A549 (cell line): ENCODE measurements at regions not wholly inside any gene's neighbourhood (a gene's known extent, or its start where the extent isn't known, plus 50 kb on each side); places are given as distances from the start of the nearest gene placed in this dataset.

Experiments used
- ATAC-seq, 2 experiments: fragments of 200-7000 bp in 1 of 2; fragments of >200 bp in 1 of 2; cut with Nextera tagmentation in 1 of 2; cut with Tn5 transposase in 1 of 2; 3 replicates each; pipeline versions ENCODE4 v1.8.0 to v1.9.1; 2018 to 2020; ENCODE audit warnings: mild to moderate bottlenecking in 1 of 2, moderate library complexity in 1 of 2
- CTCF ChIA-PET: fragments of 300-600 bp; sonication (Branson Sonifier 250); formaldehyde crosslinking; extraction: SDS; loops from one replicate; lab custom pipeline; 2021; ENCODE audit warnings: antibody characterized with exemption, inconsistent platforms; lab: Yijun Ruan, JAX
- POLR2A ChIA-PET: fragments of 350-600 bp; formaldehyde crosslinking; extraction: SDS; loops from one replicate; lab custom pipeline; 2021; ENCODE audit warnings: antibody characterized with exemption, inconsistent platforms; lab: Yijun Ruan, JAX
- DNase-seq, 2 experiments: peaks; one replicate each; pipeline versions ENCODE4 v3.0.0 to v3.0.0-alpha.2; 2011 to 2016; ENCODE audit warnings: low read depth in 1 of 2, low spot score in 1 of 2
- FAIRE-seq: peaks from 2 replicates; lab custom pipeline; 2011; peaks lifted over from hg19 to GRCh38; lab: Jason Lieb, UNC
- H3K27ac ChIP-seq, 2 experiments: fragments of >200 bp; sonication (Bioruptor Twin); formaldehyde crosslinking; 3 replicates each; pipeline ENCODE4 v1.5.1; 2016 to 2017
- H3K4me1 ChIP-seq: fragments of >200 bp; sonication (Bioruptor Twin); formaldehyde crosslinking; 3 replicates; pipeline ENCODE4 v1.6.1; 2016
- H3K4me2 ChIP-seq: fragments of >200 bp; sonication (Bioruptor Twin); formaldehyde crosslinking; 3 replicates; pipeline ENCODE4 v1.6.1; 2016
- H3K4me3 ChIP-seq: fragments of >200 bp; sonication (Bioruptor Twin); formaldehyde crosslinking; 3 replicates; pipeline ENCODE4 v1.5.1; 2016
- H3K9me3 ChIP-seq: fragments of >200 bp; sonication (Bioruptor Twin); formaldehyde crosslinking; 3 replicates; pipeline ENCODE4 v1.6.1; 2016
- CBX8 ChIP-seq: fragments of 200-600 bp; sonication (generic); IDR thresholded peaks from 2 replicates; pipeline ENCODE4 v1.6.1; 2016
- CEBPB ChIP-seq, 2 experiments: fragments of >200 bp in 1 of 2; sonication (Bioruptor Twin) in 1 of 2; formaldehyde crosslinking in 1 of 2; IDR thresholded peaks; 2 replicates each; pipeline ENCODE4 v1.6.1; 2012 to 2016
- CHD2 ChIP-seq: fragments of 150-350 bp; IDR thresholded peaks from 2 replicates; pipeline ENCODE4 v1.6.1; 2014; ENCODE audit warnings: low read length; ENCODE audit not compliant: partially characterized antibody
- EHMT2 ChIP-seq: fragments of 200-600 bp; sonication (generic); IDR thresholded peaks from 2 replicates; pipeline ENCODE4 v1.6.1; 2016; ENCODE audit warnings: antibody characterized with exemption, low read depth, mild to moderate bottlenecking, moderate library complexity
- EP300 ChIP-seq, 2 experiments: fragments of >200 bp; sonication (Bioruptor Twin); formaldehyde crosslinking; IDR thresholded peaks; 2 replicates in 1 of 2; 3 replicates in 1 of 2; pipeline ENCODE4 v1.6.1; 2016 to 2017
- FOSL2 ChIP-seq, 2 experiments: fragments of 450-650 bp in 1 of 2; fragments of >200 bp in 1 of 2; sonication (Bioruptor Twin) in 1 of 2; formaldehyde crosslinking; IDR thresholded peaks; 2 replicates each; pipeline versions ENCODE4 v1.5.0 to v1.6.1; 2016 to 2020; ENCODE audit warnings: mild to moderate bottlenecking in 1 of 2, moderate library complexity in 1 of 2
- HDAC2 ChIP-seq: fragments of 200-600 bp; sonication (generic); IDR thresholded peaks from 2 replicates; pipeline ENCODE4 v1.6.1; 2016
- HEYL ChIP-seq: fragments of 250-450 bp; sonication (Bioruptor Pico); IDR thresholded peaks from 2 replicates; pipeline ENCODE4 v1.8.0; 2021; ENCODE audit warnings: mild to moderate bottlenecking, moderate library complexity
- KDM5A ChIP-seq: fragments of 200-600 bp; sonication (generic); IDR thresholded peaks from 2 replicates; pipeline ENCODE4 v1.6.1; 2016; ENCODE audit warnings: antibody characterized with exemption, mild to moderate bottlenecking
- MAZ ChIP-seq: fragments of 150-350 bp; IDR thresholded peaks from 2 replicates; pipeline ENCODE4 v1.6.1; 2014; ENCODE audit warnings: antibody characterized with exemption, low read depth, low read length, borderline replicate concordance
- NR3C1 ChIP-seq: fragments of >200 bp; sonication (Bioruptor Twin); formaldehyde crosslinking; IDR thresholded peaks from 3 replicates; pipeline ENCODE4 v1.6.1; 2017
- PHF8 ChIP-seq: fragments of 200-600 bp; sonication (generic); IDR thresholded peaks from 2 replicates; pipeline ENCODE4 v1.6.1; 2016; ENCODE audit warnings: low read depth, mild to moderate bottlenecking, antibody characterized with exemption, moderate library complexity, borderline replicate concordance
- POLR2A ChIP-seq: IDR thresholded peaks from 2 replicates; pipeline ENCODE4 v1.6.1; 2012; ENCODE audit warnings: mild to moderate bottlenecking, low read length
- RAD21 ChIP-seq, 2 experiments: fragments of >200 bp in 1 of 2; sonication (Bioruptor Twin) in 1 of 2; formaldehyde crosslinking in 1 of 2; IDR thresholded peaks in 1 of 2; conservative IDR thresholded peaks in 1 of 2; 2 replicates in 1 of 2; 3 replicates in 1 of 2; pipeline ENCODE4 v1.6.1; 2012 to 2018; ENCODE audit warnings: inconsistent platforms in 1 of 2
- RARB ChIP-seq: fragments of 250-450 bp; sonication (Bioruptor Pico); IDR thresholded peaks from 2 replicates; pipeline ENCODE4 v1.8.0; 2021; ENCODE audit warnings: mild to moderate bottlenecking, moderate library complexity
- RNF2 ChIP-seq: fragments of 200-600 bp; sonication (generic); IDR thresholded peaks from 2 replicates; pipeline ENCODE4 v1.6.1; 2016; ENCODE audit warnings: low read depth, mild to moderate bottlenecking, antibody characterized with exemption, moderate library complexity, borderline replicate concordance
- SREBF2 ChIP-seq: fragments of 450-650 bp; IDR thresholded peaks from 2 replicates; pipeline ENCODE4 v1.6.1; 2014; ENCODE audit warnings: mild to moderate bottlenecking, moderate library complexity
- TP53 ChIP-seq: fragments of 250-450 bp; sonication (Bioruptor Pico); IDR thresholded peaks from 2 replicates; pipeline ENCODE4 v1.5.0; 2021; ENCODE audit warnings: mild to moderate bottlenecking, moderate library complexity
- ZSCAN20 ChIP-seq: fragments of 250-450 bp; sonication (Bioruptor Pico); IDR thresholded peaks from 2 replicates; pipeline ENCODE4 v1.8.0; 2022; ENCODE audit warnings: mild to moderate bottlenecking, moderate library complexity
- WGBS: methylation state at CpG from one replicate; pipeline ENCODE4 v1.1.6; 2017; ENCODE audit errors: missing lambda C conversion rate; 5-methylcytosine and 5-hydroxymethylcytosine counted together
- TF ChIP-seq, protein P1 (sequence below): fragments of 200-600 bp; sonication (generic); IDR thresholded peaks from 2 replicates; pipeline ENCODE4 v1.6.1; 2016; ENCODE audit warnings: antibody characterized with exemption, mild to moderate bottlenecking, moderate library complexity
- TF ChIP-seq, protein P2 (sequence below): fragments of >200 bp; sonication (Bioruptor Twin); formaldehyde crosslinking; IDR thresholded peaks from 2 replicates; pipeline ENCODE4 v1.6.1; 2016
- TF ChIP-seq, protein P3 (sequence below): fragments of 150-350 bp; IDR thresholded peaks from 2 replicates; pipeline ENCODE4 v1.6.1; 2014; ENCODE audit warnings: low read depth, mild to moderate bottlenecking, low read length
- TF ChIP-seq, protein P4 (sequence below): IDR thresholded peaks from 2 replicates; pipeline ENCODE4 v1.6.1; 2012

DNA sequence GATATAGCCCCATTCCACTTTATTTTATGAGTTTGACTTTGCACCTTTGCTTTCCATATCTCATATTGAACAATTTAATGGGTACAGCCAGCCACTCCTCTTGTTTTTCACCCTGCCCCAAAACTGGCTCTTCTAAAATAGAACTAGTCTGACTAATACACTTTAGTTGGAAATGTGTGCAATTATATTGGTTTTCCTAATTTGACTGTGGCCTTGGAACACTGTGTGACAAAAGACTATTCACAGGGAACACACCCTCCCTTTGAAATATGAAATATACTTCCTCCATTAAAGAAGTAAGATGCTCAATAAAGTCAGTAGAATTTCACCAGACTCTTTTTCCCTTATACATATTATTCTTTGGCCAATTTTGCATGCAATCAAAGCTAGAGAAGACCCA lies 218.6 kb upstream of the DCN start:
- no peak for DNase-seq
- Histone ChIP-seq H3K9me3 (no peaks in the 10 kb centered on the region), H3K4me3 (no peak overlapping the region), H3K4me1 (no peaks in the 10 kb centered on the region), H3K4me2 (no peak overlapping the region), H3K27ac (no peak overlapping the region)
- TF ChIP-seq RAD21 (conservative IDR thresholded peaks at IDR 0.05 in 1 of 2, IDR thresholded peaks at IDR 0.05 in 1 of 2) (no peak), RARB (CRISPR knock-in tag) (no peak), CEBPB (IDR thresholded peaks at IDR 0.05) (no peak), SREBF2 (no peak), HDAC2 (no peak), NR3C1 (no peak), POLR2A (no peak), CHD2 (no peak), CBX8 (no peak), TP53 (CRISPR knock-in tag) (no peak), EHMT2 (no peak), KDM5A (no peak)
- TF ChIP-seq, protein P1, sequence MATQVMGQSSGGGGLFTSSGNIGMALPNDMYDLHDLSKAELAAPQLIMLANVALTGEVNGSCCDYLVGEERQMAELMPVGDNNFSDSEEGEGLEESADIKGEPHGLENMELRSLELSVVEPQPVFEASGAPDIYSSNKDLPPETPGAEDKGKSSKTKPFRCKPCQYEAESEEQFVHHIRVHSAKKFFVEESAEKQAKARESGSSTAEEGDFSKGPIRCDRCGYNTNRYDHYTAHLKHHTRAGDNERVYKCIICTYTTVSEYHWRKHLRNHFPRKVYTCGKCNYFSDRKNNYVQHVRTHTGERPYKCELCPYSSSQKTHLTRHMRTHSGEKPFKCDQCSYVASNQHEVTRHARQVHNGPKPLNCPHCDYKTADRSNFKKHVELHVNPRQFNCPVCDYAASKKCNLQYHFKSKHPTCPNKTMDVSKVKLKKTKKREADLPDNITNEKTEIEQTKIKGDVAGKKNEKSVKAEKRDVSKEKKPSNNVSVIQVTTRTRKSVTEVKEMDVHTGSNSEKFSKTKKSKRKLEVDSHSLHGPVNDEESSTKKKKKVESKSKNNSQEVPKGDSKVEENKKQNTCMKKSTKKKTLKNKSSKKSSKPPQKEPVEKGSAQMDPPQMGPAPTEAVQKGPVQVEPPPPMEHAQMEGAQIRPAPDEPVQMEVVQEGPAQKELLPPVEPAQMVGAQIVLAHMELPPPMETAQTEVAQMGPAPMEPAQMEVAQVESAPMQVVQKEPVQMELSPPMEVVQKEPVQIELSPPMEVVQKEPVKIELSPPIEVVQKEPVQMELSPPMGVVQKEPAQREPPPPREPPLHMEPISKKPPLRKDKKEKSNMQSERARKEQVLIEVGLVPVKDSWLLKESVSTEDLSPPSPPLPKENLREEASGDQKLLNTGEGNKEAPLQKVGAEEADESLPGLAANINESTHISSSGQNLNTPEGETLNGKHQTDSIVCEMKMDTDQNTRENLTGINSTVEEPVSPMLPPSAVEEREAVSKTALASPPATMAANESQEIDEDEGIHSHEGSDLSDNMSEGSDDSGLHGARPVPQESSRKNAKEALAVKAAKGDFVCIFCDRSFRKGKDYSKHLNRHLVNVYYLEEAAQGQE = no peak
- TF ChIP-seq, protein P2, sequence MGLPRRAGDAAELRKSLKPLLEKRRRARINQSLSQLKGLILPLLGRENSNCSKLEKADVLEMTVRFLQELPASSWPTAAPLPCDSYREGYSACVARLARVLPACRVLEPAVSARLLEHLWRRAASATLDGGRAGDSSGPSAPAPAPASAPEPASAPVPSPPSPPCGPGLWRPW = no peak
- TF ChIP-seq, protein P3, sequence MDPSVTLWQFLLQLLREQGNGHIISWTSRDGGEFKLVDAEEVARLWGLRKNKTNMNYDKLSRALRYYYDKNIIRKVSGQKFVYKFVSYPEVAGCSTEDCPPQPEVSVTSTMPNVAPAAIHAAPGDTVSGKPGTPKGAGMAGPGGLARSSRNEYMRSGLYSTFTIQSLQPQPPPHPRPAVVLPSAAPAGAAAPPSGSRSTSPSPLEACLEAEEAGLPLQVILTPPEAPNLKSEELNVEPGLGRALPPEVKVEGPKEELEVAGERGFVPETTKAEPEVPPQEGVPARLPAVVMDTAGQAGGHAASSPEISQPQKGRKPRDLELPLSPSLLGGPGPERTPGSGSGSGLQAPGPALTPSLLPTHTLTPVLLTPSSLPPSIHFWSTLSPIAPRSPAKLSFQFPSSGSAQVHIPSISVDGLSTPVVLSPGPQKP = no peak
- TF ChIP-seq, protein P4, sequence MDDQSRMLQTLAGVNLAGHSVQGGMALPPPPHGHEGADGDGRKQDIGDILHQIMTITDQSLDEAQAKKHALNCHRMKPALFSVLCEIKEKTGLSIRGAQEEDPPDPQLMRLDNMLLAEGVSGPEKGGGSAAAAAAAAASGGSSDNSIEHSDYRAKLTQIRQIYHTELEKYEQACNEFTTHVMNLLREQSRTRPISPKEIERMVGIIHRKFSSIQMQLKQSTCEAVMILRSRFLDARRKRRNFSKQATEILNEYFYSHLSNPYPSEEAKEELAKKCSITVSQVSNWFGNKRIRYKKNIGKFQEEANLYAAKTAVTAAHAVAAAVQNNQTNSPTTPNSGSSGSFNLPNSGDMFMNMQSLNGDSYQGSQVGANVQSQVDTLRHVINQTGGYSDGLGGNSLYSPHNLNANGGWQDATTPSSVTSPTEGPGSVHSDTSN = no peak
- POLR2A ChIA-PET = no interaction called here
- no peak for FAIRE-seq
- ATAC-seq = no peak
- CTCF ChIA-PET = interaction anchor here (2.8 kb wide), 1 partner anchor 19 kb away, joined by 12 read pairs; no protein-coding TSS in a partner anchor

DNA sequence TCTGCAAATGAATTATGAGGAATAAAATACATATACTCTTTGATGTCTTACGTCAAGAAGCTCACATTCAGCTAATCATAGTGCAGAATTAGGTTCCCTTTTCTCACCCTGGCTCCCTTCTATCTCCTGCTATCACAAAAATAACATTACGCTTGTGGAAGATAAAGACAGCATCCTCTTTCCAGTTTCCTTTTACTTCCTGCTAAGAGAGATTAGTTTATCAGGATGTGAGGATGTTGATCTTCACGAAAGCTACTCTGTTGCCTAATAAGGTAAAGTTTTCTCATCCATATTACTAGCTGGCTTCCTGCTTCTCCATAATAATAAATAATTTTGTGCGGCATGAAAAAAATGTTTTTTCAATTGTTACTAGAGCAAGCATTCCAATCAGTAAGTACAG lies 217.7 kb upstream of the DCN start:
- Histone ChIP-seq H3K4me3 (no peak overlapping the region), H3K9me3 (no peaks in the 10 kb centered on the region), H3K27ac (no peak overlapping the region), H3K4me2 (no peak overlapping the region), H3K4me1 (no peaks in the 10 kb centered on the region)
- ATAC-seq (no peak), FAIRE-seq (no peak), DNase-seq (no peak)
- ChIA-PET POLR2A (no interaction called here), CTCF (interaction anchor here (2.8 kb wide), 1 partner anchor 18 kb away, joined by 12 read pairs; no protein-coding TSS in a partner anchor)
- WGBS = 74% methylated on average over 4 of the region's 4 CpGs
- TF ChIP-seq PHF8 (no peak), MAZ (no peak), RNF2 (no peak), EP300 (IDR thresholded peaks at IDR 0.05) (no peak), FOSL2 (IDR thresholded peaks at IDR 0.05) (no peak), FOSL2 (CRISPR knock-in tag; IDR thresholded peaks at IDR 0.05) (no peak), ZSCAN20 (CRISPR knock-in tag) (no peak), HEYL (CRISPR knock-in tag) (no peak)
- TF ChIP-seq, protein P1 = no peak
